T-helper 2 cell (primary cell): ENCODE measurements at regions not wholly inside any gene's neighbourhood (a gene's known extent, or its start where the extent isn't known, plus 50 kb on each side); places are given as distances from the start of the nearest gene placed in this dataset.
A peak's percentile ranks its signal among the peaks of the same experiment; 100 is the strongest.

ENCODE experiments used
- DNase-seq, 5 experiments: peaks; one replicate each; pipeline versions ENCODE4 v3.0.0 to v3.0.0-alpha.2; 2012 to 2022

- peak in 1 of 5 experiments; percentile 5 for DNase-seq
Observed at GRCh38 chr17:83178533-83179304, 99.3 kb downstream of the METRNL start.

GRCh38 chr17:83179374-83179773 is 100.0 kb downstream of the METRNL start:
- DNase-seq = peak in 1 of 5 experiments; percentile 5

GRCh38 chr17:83179811-83180210 is 100.4 kb downstream of the METRNL start:
- DNase-seq = no peak

GRCh38 chr17:83180264-83180995 is 101.0 kb downstream of the METRNL start:
- peak in 1 of 5 experiments; percentile 5 for DNase-seq

- no peak for DNase-seq
Observed at GRCh38 chr17:83180996-83181481, 101.6 kb downstream of the METRNL start.

GRCh38 chr17:83181991-83182619 is 102.7 kb downstream of the METRNL start:
- DNase-seq = peak in 1 of 5 experiments; percentile 5

GRCh38 chr17:83182620-83183101 is 103.3 kb downstream of the METRNL start:
- DNase-seq = no peak

- DNase-seq = no peak
Observed at GRCh38 chr17:83183145-83183948, 103.9 kb downstream of the METRNL start.

- DNase-seq = no peak
Observed at GRCh38 chr17:83183951-83184506, 104.6 kb downstream of the METRNL start.

- peak in 1 of 5 experiments; percentile 5 for DNase-seq
Observed at GRCh38 chr17:83185023-83186002, 105.9 kb downstream of the METRNL start.

- DNase-seq = no peak
Observed at GRCh38 chr17:83186226-83186625, 106.8 kb downstream of the METRNL start.

- no peak for DNase-seq
Observed at GRCh38 chr17:83186751-83187421, 107.5 kb downstream of the METRNL start.

- peak in 1 of 5 experiments; percentile 32 for DNase-seq
Observed at GRCh38 chr17:83187782-83188311, 108.4 kb downstream of the METRNL start.

GRCh38 chr17:83189044-83190003 is 109.9 kb downstream of the METRNL start:
- no peak for DNase-seq

- DNase-seq = peak in 1 of 5 experiments; percentile 2
Observed at GRCh38 chr17:83190004-83190385, 110.6 kb downstream of the METRNL start.

- peak in 1 of 5 experiments; percentile 3 for DNase-seq
Observed at GRCh38 chr17:83190601-83191387, 111.4 kb downstream of the METRNL start.

- DNase-seq = peak in 1 of 5 experiments; percentile 5
Observed at GRCh38 chr17:83191388-83192160, 112.2 kb downstream of the METRNL start.
